Calu3 (cell line): ENCODE measurements at regions not wholly inside any gene's neighbourhood (a gene's known extent, or its start where the extent isn't known, plus 50 kb on each side); places are given as distances from the start of the nearest gene placed in this dataset.
A peak's percentile ranks its signal among the peaks of the same experiment; 100 is the strongest.

Experiments
- BruUV-seq: library from RNA; stranded (reverse); fragments of 400-500 nt; replicated peaks from 2 replicates; lab custom pipeline; 2021; lab: Mats Ljungman, UMichigan
- CTCF ChIA-PET: fragments of 300-600 bp; sonication (Branson Sonifier 250); formaldehyde crosslinking; loops from one replicate; lab custom pipeline; 2022; ENCODE audit warnings: antibody characterized with exemption; lab: Charles Lee
- DNase-seq: peaks from one replicate; pipeline ENCODE4 v3.0.0; 2022
- H3K27ac Mint-ChIP-seq: one replicate; pipeline ENCODE4 v1.8.0; 2022; ENCODE audit warnings: mixed read lengths; ENCODE audit not compliant: unreplicated experiment
- H3K27me3 Mint-ChIP-seq: one replicate; pipeline ENCODE4 v1.8.0; 2022; ENCODE audit warnings: mixed read lengths; ENCODE audit not compliant: unreplicated experiment
- H3K36me3 Mint-ChIP-seq: one replicate; pipeline ENCODE4 v1.8.0; 2022; ENCODE audit warnings: mild to moderate bottlenecking, moderate library complexity, mixed read lengths; ENCODE audit not compliant: insufficient read depth, unreplicated experiment
- H3K4me1 Mint-ChIP-seq: one replicate; pipeline ENCODE4 v1.8.0; 2022; ENCODE audit warnings: mild to moderate bottlenecking, low read depth, mixed read lengths; ENCODE audit not compliant: unreplicated experiment
- H3K4me3 Mint-ChIP-seq: one replicate; pipeline ENCODE4 v1.8.0; 2022; ENCODE audit warnings: mild to moderate bottlenecking, low read depth, moderate library complexity, mixed read lengths; ENCODE audit not compliant: unreplicated experiment
- H3K9me3 Mint-ChIP-seq: one replicate; pipeline ENCODE4 v1.8.0; 2022; ENCODE audit warnings: low read depth, mixed read lengths; ENCODE audit not compliant: unreplicated experiment
- intact Hi-C: fragments of 100-400 bp; cut with micrococcal nuclease; formaldehyde crosslinking; loops from one replicate; pipeline ENCODE4 v1.10.0; 2022; ENCODE audit not compliant: unreplicated experiment
- TF ChIP-seq, protein P1 (sequence below): fragments of 200-600 bp; IDR thresholded peaks from one replicate; pipeline ENCODE4 v1.8.0; 2022; ENCODE audit warnings: antibody characterized with exemption; ENCODE audit not compliant: unreplicated experiment

GRCh38 chr2:155099784-155100183 lies 401.3 kb downstream of the KCNJ3 start:
- Mint-ChIP-seq H3K9me3 (peaks cover 8% of the 10 kb centered on the region), H3K36me3 (no peaks in the 10 kb centered on the region), H3K27ac (peak overlapping the region; percentile 80), H3K4me1 (peaks cover 27% of the 10 kb centered on the region), H3K27me3 (no peaks in the 10 kb centered on the region), H3K4me3 (no peak overlapping the region)
- intact Hi-C loops: no loop called here
- peak; percentile 74 for DNase-seq
- TF ChIP-seq, protein P1, sequence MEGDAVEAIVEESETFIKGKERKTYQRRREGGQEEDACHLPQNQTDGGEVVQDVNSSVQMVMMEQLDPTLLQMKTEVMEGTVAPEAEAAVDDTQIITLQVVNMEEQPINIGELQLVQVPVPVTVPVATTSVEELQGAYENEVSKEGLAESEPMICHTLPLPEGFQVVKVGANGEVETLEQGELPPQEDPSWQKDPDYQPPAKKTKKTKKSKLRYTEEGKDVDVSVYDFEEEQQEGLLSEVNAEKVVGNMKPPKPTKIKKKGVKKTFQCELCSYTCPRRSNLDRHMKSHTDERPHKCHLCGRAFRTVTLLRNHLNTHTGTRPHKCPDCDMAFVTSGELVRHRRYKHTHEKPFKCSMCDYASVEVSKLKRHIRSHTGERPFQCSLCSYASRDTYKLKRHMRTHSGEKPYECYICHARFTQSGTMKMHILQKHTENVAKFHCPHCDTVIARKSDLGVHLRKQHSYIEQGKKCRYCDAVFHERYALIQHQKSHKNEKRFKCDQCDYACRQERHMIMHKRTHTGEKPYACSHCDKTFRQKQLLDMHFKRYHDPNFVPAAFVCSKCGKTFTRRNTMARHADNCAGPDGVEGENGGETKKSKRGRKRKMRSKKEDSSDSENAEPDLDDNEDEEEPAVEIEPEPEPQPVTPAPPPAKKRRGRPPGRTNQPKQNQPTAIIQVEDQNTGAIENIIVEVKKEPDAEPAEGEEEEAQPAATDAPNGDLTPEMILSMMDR: no peak
- BruUV-seq: no TSS peak
- CTCF ChIA-PET: no interaction called here

DNA sequence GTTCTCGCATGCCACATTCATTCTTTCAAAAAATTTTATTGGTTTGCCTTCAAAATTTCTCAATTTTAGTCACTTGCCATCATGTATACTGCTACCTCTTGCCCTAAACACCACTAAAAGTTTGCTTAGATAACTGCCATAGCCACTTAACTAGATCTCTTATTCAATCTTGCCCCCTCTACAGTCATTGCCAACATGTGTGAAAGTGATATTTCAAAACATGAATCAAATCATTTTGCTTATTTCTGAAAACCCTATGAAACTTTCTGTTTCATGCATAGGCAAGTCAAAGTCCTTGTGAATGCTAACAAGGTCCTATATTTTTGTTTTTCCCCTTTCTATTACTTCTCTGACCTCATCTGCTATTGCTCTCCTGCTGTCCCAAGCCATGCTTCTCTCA lies 397.1 kb downstream of the KCNJ3 start:
- TF ChIP-seq, protein P1: no peak

GRCh38 chr2:155080373-155080772 lies 381.9 kb downstream of the KCNJ3 start:
- CTCF ChIA-PET: no interaction called here
- Mint-ChIP-seq H3K27me3 (no peaks in the 10 kb centered on the region), H3K9me3 (no peaks in the 10 kb centered on the region), H3K4me3 (no peak overlapping the region), H3K27ac (peak overlapping the region; percentile 14), H3K4me1 (no peaks in the 10 kb centered on the region), H3K36me3 (no peaks in the 10 kb centered on the region)
- intact Hi-C loops: loop anchor here (1.0 kb wide), 1 partner anchor 452 kb away; no protein-coding TSS in a partner anchor
- TF ChIP-seq, protein P1: no peak
- DNase-seq: no peak
- BruUV-seq: no TSS peak

More for the DNA sequence above, 397.1 kb downstream of the KCNJ3 start:
- no peak overlapping the region for H3K4me3 Mint-ChIP-seq
- H3K27ac Mint-ChIP-seq: no peak overlapping the region
- H3K9me3 Mint-ChIP-seq: peaks cover 3% of the 10 kb centered on the region
- no peaks in the 10 kb centered on the region for H3K36me3 Mint-ChIP-seq
- no peak for DNase-seq
- CTCF ChIA-PET: no interaction called here
- no peaks in the 10 kb centered on the region for H3K27me3 Mint-ChIP-seq
- intact Hi-C loops: no loop called here
- BruUV-seq: no TSS peak
- H3K4me1 Mint-ChIP-seq: peaks cover 25% of the 10 kb centered on the region

GRCh38 chr2:155070489-155070888 lies 372.0 kb downstream of the KCNJ3 start:
- H3K36me3 Mint-ChIP-seq: no peaks in the 10 kb centered on the region
- CTCF ChIA-PET: no interaction called here
- no peak overlapping the region for H3K4me3 Mint-ChIP-seq
- no peak for DNase-seq
- intact Hi-C loops: no loop called here
- no TSS peak for BruUV-seq
- H3K27ac Mint-ChIP-seq: no peak overlapping the region
- H3K27me3 Mint-ChIP-seq: no peaks in the 10 kb centered on the region
- TF ChIP-seq, protein P1: no peak
- peaks cover 2% of the 10 kb centered on the region for H3K9me3 Mint-ChIP-seq
- H3K4me1 Mint-ChIP-seq: no peaks in the 10 kb centered on the region
